GM19035 (cell line): ENCODE measurements at regions not wholly inside any gene's neighbourhood (a gene's known extent, or its start where the extent isn't known, plus 50 kb on each side); places are given as distances from the start of the nearest gene placed in this dataset.

Source experiments
- ATAC-seq: cut with Tn5 transposase; IDR thresholded peaks from one replicate; pipeline ENCODE4 v1.9.1; 2021; ENCODE audit not compliant: unreplicated experiment

DNA sequence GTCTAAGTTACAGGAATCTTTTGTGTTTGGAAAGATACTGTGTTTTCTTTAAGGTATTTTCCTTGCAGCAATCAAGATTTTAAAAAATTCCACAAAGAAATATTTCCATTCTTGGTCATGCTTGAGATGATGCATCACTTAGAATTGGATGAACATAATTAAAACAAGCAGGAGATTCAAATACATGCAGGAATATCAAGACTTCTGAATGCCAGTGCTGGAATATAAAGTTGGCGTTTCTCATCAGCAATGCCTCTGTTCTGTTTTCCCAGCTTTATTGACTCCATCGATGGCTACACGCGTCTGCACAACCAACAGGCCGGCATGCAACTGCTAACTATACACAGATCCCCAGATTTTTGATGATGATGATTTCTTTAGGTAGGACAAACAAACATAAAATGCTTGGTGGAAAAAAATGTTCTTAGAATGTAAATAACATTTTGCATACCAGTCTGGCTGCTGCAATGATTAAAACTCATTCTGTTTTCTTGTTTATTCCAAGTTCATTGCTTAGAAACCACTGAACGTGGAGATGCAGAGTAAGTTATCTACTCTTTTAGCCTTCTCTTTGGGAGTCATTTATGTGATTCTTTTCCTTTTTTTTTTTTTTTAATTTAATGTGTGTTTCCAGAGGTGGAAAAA lies 91.3 kb upstream of the FAM171A1 start:
- ATAC-seq: no peak

DNA sequence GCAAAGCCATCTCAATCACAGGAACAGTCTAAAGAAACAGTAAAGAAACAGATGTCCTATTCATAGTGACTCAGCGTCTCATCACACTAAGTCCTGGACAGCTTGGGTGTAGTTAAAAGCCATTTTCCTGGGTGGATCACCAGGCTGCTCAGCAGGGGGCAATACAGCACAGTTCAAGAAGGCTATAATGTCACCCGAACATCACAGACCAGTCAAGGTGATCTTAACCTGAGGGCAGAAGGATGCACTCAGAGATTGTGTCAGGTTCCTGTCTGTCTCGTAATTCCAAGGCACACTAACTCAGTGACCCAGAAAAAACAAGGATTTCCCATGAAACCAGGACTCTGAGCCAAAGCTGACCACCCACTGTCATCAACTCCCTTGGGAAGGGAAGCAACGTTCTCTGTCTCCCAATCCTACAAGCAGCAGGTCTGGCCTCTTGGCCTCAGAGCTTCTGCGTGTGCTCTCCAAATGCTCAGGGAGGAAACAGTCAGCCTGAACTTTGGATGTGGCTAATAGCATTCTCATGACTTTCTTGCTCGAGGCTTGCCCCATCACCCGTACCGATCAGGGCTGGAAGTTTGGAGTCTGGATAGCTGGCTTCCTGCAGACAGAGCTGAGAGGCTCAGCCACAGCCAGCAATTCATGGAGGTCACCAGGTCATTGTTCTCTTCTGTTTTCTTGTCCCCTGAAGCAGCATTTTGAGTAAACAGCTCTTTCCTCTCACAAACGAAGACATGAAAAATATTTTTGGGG lies 90.4 kb upstream of the FAM171A1 start:
- no peak for ATAC-seq

DNA sequence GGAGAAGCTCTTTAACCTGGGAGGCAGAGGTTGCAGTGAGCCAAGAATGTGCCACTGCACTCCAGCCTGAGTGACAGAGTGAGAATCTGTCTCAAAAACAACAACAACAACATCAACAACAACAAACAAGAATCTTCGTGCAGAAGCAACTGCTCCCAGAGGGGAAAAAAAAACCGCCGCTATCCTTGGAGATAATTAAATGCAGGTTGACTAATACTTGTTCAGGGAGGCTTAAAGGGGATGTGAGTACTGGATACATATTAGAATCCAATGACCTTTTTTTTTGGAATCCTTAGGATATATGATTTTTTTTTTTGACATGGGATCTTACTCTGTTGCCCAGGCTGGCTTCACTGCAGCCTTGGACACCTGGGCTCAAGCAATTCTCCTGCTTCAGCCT lies 89.6 kb upstream of the FAM171A1 start:
- ATAC-seq: no peak

DNA sequence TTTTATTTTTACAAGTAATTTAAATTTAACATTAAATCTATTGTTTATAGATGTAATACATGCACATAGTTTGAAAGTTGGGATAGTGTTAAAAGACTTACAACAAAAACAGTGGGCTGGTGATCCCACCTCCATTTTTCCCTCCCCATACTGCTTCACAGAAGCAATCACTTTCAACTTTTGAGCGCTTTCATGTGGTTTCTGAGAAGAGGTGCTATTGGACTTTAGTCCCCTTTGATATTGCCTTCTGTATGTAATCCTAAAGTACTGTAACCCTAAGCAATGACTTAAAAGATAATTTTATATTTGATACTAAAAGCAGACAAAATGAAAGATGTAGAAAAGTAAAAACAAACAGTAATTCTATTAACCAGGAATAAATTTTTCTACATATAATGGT lies 88.1 kb upstream of the FAM171A1 start:
- no peak for ATAC-seq

DNA sequence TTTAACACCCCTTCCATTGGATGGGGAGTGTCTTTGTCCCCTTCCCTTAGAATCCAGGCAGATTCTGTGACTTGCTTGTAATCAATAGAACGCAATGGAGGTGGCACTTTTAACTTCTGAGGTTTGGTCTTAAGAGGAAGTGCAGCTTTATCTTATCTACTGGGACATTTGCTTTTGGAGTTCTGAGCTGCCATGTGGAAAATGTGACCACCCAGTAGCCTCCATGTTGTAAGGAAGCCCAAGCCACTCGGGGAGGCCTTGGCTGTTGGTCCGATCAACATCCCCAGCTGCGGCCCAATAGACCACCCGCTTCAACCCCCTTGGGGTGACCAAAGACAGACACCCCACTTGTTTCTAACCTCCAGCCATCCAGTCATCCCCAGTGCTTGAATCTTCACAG lies 86.3 kb upstream of the FAM171A1 start:
- no peak for ATAC-seq

DNA sequence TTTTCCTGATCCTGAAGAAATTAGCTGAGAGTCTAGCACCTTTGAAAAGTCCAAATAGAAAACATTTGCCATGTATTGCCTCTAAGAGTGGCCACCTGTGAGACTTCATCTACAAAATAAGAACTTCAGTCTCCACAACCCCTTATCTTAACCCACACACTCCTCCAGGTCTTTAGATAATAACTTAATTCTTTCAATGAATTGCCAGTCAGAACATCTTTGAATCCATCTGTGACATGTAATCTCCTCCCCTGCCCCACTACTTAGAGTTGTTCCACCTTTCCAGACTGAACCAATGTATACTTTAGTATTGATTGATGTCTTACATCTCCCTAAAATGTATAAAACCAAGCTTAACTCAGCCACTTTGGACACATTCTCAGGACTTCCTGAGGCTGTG lies 84.4 kb upstream of the FAM171A1 start:
- no peak for ATAC-seq

DNA sequence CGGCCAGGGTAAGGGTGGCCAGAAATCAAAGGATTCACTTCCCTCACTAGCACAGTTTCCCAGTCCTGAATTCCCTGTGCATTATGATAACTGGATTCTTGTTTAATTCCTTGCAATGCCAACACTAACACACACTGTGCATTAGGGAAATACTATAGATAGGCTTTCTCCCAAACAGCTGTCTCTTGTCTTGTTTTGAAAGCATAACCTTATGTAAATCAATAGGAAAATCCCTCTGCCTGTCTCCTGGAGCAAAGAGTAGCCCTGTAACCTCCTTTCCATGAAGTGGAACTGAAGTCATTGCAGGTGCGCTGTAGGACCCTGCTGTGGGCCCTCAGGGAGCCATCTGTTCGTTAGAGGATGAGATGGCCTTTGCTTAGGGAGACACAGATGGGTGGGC lies 82.8 kb upstream of the FAM171A1 start:
- ATAC-seq: no peak

DNA sequence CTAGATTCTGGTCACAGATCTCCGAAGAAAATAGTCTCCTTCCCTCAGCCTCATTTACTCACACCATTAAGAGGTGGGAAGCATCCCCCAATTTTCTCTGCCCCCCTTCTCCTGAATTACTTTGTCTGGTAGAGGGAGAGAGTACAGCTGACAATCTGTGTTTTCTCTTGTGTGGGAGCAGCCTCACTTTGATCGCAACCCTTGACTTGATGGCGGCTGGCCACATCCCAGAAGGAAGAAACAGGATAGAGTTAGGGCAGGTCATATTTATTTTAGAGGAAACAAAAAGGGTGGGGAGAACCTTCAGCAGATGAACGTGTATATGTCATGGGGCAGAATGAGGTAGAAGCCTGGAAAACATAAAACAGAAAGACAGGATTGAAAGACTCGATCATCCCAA lies 82.4 kb upstream of the FAM171A1 start:
- ATAC-seq: no peak

DNA sequence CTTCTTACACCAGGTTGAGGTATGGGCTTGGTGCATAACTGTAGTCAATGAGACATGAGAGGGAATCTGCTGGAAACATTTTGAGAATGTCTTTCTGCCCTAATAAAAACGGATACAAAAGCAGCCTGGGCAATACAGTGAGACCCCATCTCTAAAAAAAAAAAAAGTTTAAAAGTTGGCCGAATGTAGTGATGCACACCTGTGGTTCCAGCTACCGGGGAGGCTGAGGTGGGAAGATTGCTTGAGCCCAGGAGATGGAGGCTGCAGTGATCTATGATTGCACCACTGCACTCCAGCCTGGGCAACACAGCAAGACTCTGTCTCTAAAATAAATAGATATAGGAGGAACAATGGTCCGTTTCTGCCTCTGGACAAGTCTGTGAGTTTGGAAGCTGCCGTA lies 81.5 kb upstream of the FAM171A1 start:
- no peak for ATAC-seq

DNA sequence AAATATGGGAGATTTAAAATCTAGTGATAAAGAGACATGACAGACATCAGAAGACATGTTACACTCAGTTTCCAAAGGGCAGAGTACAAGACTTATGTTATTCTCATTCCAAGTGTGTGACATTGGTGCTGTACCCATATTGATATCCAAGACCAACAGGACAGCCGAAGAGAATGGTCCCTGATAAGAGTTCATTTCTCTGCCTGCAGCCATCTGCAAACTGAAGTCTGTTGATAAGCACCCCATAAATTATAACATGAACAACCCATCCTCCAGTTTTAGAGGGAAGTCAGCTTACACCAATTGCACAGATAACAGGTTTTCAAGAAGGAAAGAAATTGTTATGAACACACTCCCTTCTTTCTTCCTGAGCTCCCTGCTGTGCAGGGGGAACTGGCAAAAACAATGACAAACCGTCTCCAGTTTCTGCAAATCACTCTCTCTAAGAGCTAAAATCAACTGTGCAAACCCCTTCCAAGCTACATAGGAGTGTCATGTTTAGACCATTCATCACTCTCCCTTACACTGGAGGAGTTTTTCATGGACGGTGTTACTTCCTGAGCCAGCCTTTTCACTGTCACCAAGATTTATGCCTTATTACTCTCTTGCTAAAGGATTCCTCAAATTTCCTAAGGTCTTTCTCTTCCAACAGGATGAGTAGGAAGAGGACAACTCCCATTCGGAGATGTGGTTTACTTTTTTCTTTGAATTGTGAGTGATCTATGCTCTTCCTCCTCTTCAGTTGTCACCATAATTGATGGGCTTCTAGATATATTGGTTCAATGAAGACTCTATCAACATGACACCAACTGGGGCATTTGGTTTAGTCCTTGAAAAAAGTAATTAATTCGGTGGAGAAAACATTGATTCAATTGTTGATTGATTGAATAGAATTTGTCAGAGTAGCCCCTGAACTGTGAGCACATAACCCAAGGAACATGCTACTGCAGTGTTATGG lies 80.3 kb upstream of the FAM171A1 start:
- no peak for ATAC-seq

DNA sequence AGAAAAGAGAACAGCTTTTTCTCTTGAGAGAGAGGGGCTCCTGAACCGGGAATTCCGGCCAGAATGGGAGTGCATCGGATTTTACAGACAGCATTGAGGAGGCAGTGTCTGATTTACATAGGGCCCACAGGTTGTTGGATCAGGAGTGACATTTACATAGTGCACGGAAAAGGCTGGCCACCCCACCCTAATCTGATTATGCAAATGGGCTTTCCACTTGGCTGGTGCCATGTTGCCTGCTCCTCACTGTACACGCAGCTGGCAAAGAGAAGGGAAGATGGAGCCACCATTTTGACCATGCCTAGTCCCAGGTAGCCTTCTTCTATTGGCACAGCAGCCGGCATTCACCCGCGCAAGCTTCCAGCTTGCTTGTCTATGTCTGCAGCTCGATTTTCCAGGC lies 77.5 kb upstream of the FAM171A1 start:
- ATAC-seq: no peak

DNA sequence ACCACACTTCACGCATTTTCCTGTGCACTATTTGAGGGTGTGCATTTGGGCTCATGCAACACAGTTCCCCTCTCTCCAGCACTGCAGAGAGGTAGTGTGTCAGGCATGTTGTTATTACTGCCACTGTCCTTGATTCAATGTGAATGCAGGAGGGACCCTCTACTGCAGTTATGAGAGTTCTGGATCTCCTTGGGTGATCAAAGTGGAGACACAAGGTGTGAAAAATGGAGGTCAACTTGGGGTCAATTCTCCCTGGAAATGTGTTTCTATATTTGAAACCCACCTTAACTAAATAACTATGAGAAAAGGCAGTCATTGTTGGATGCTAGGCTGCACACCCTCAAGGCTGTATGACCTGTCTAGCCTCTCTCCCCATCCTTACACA lies 73.9 kb upstream of the FAM171A1 start:
- no peak for ATAC-seq

DNA sequence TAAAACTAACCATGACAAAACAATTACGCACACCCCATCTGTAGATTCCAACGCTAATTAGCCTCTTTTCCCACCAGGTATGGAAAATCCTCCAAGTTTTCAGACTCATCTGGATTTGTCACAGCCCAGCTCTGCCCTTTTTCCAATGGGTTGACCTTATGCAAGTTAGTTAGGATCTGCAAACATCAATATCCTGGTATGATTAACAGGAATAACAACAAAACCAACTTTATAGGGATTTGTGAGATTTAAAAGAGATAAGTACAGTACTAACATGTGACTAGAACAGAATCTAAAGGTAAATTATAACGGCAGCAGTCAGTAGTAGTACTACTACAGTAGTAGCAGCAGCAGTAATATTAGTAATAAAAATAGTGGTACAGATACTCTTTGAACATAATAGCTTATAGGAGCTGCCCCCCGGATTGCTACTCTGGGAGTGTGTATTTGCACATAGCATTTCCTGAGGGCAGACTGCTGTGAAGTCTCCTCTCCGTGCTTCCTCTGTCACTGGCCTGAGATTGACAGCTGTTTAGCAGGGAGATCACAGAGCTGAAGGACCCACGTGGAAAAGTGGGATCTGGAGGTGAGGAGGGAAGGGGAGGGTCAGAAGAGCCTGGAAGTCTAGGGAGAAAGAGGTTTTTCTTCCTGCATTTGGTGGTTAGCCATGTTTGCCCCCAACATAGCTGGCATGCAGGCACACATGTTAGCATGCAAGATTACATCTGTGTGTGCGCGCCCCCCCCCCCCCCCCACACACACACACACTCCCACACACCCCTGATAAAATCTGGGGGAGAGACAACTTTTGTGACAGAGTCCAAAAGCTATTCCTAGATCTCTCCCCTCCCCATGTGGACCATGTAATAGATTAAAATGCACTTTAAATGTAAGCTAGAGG lies 73.3 kb upstream of the FAM171A1 start:
- no peak for ATAC-seq

DNA sequence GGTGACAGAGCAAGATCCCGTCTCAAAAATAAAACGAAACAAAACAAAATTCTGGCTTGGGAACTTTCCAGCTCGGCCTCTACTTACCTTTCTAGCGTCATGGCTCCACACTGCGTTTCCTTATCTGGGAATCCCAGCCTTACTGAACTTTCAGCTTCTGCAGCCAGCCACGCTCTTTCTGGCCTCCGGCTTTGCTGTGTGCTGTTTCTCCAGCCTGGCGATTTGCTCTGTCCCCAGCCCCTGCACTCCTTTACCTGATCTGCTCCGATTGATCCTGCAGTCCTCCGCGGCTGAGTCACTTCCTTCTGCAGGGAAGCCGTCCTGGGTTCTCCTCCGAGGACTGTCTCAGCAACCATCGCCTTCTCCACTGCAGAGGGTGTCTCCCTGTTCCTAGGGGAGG lies 71.0 kb upstream of the FAM171A1 start:
- no peak for ATAC-seq

DNA sequence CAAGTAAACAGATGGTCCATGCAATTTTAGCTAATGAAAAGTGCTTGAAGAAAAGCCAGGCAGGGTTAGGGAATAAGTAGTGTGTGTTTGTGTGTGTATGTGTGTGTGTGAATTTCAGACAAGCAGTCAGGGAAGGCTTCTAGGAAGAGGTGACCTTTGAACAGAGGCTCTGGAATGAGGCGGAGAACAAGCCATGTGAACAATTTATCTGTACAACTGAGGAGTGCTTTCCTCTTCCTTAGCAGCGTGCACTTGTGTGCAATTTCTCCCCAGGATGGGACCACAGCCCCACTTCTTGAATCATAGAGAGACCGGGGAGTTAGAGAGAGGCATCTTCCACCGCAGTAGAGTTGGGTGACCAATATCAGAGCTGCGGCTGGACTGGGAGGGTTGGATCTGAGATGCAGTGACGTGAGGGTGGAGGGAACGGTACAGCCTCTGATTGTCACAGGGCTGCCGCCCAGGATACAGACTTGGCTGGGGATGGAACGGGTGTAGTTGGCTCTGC lies 69.2 kb upstream of the FAM171A1 start:
- no peak for ATAC-seq

DNA sequence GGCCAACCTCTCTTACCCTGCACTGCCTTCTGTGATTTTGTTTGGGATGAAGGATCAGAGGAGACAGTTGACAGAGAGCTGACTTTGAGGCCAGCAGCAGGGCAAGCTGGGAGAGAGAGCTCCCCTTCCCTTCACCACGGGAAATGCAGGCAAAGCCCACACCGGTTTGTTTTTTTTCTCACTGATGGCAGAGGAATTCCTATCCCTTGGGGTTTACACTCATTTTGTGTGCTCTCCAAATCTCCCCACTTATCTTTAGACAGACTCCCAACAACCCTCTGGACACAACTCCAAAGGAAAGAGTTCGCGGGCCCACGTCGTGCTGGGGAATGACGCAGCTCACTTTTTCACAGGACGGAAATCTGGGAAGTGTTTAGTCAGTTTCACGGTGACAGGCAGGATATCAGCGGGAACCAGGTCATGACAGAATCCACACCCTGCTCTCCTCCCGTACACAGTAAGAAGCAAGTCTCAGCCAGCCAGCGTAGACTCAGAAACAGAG lies 68.3 kb upstream of the FAM171A1 start:
- no peak for ATAC-seq

DNA sequence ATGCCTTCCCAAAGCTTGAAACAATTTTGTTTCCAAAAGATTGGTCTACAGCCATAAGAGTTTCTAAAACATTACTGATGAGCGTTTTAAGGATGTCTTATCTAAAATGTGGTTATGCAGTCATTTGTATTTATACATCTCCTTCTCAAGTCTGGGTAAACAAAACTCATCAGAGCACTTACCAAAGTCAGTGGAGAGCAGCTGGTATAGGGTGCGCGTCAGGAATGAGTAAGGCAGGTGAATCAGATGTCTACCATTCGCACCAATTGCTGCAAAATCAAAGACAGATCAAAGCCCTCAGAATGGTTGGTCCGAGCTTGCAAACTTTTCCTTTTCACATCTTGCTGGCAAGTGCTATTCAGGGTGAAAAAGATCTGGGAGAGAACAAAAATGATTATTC lies 65.6 kb upstream of the FAM171A1 start:
- no peak for ATAC-seq

DNA sequence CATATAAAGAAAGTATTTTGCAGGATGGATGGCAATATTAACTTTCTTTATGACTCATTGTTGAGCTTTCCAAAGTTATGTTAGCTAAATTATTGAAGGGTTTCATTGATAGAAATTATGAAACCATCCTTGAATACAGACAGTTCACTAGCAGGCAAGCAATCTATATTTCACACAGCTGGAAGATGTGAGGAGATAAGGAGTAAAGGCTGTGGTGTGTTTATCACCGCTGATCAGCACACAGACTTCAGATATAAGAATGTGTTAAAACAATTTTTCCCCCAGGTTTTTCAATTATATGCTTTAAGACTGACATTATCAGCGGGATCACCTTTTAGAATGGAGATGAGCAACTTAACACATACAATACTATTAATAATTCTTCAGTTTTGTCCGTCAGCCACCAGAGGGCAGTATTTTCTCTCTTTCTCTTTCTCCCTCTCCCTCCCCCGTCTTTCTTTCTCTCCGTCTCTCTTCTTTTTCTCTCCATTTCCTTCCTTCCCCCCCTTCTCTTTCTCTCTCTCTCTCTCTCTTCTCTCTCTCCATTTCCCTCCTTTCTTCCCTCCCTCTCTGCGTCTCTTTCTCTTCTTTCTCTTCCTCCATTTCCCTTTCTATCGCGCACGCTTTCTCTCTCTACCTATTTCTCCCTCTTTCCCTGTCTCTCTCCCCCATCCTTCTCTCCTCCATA lies 62.9 kb upstream of the FAM171A1 start:
- ATAC-seq: peak; percentile 70

DNA sequence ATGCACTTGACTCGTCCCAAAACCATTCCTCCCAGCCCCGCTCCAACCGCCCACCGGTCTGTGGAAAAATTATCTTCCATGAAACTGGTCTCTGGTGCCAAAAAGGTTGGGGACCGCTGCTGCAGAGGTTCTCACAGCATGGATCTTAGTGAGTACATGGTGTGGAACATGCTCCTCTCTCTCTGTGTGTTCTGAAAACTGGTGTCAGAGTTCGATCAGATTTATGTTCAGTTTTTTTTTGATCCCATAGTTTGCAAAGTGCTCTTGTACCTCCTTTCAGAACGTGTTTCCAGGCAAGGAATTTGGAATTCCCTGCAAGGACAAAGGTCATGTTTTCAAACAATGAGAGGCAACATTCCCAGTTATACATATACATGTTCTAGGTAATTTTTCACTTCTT lies 61.2 kb upstream of the FAM171A1 start:
- no peak for ATAC-seq
